ENCODE measurements at regions not wholly inside any gene's neighbourhood (a gene's known extent, or its start where the extent isn't known, plus 50 kb on each side); places are given as distances from the start of the nearest gene placed in this dataset.

- Histone ChIP-seq H3K27me3 (replicated peaks; ENCODE audit: control insufficient read depth, insufficient read depth, low read length) (no peaks in the 10 kb centered on the region), H3K36me3 (ENCODE audit: control insufficient read depth, insufficient read depth, low read length) (no peaks in the 10 kb centered on the region), H3K4me3 (ENCODE audit: low read depth, low read length) (no peak overlapping the region), H3K9me3 (no peaks in the 10 kb centered on the region), H3K4me1 (peaks cover 13% of the 10 kb centered on the region)
- Mint-ChIP-seq H3K4me3 (ENCODE audit: unreplicated experiment) (no peak overlapping the region), H3K9me3 (ENCODE audit: unreplicated experiment) (no peaks in the 10 kb centered on the region), H3K27ac (ENCODE audit: unreplicated experiment) (no peak overlapping the region), H3K27me3 (ENCODE audit: insufficient read depth, unreplicated experiment) (no peaks in the 10 kb centered on the region), H3K36me3 (ENCODE audit: insufficient read depth, unreplicated experiment) (no peaks in the 10 kb centered on the region), H3K4me1 (ENCODE audit: low read depth, unreplicated experiment) (no peaks in the 10 kb centered on the region)
- ChIA-PET POLR2A (no interaction called here), CTCF (no interaction called here)
- no peak for DNase-seq
- BruUV-seq (replicated peaks): no TSS peak
- TF ChIP-seq CTCF (IDR thresholded peaks at IDR 0.05; ENCODE audit: insufficient read depth in 1 of 2, low read depth in 1 of 2, low read length in 1 of 2, severe bottlenecking in 1 of 2, unreplicated experiment in 1 of 2): no peak
- intact Hi-C loops (cut with micrococcal nuclease; ENCODE audit: unreplicated experiment): loop anchor here (10.0 kb wide), 1 partner anchor 105 kb away; no protein-coding TSS in a partner anchor
These were observed 125.3 kb upstream of the P2RY1 start for GRCh38 chr3:152709659-152710058.

- POLR2A ChIA-PET: no interaction called here
- DNase-seq: no peak
- intact Hi-C loops (cut with micrococcal nuclease; ENCODE audit: unreplicated experiment): loop anchor here (10.0 kb wide), 1 partner anchor 104 kb away; no protein-coding TSS in a partner anchor
- no peaks in the 10 kb centered on the region for H3K9me3 Mint-ChIP-seq (ENCODE audit: unreplicated experiment)
- no peak overlapping the region for H3K4me3 Mint-ChIP-seq (ENCODE audit: unreplicated experiment)
- Histone ChIP-seq H3K9me3 (no peaks in the 10 kb centered on the region), H3K27me3 (replicated peaks; ENCODE audit: control insufficient read depth, insufficient read depth, low read length) (no peaks in the 10 kb centered on the region), H3K4me1 (peaks cover 13% of the 10 kb centered on the region), H3K4me3 (ENCODE audit: low read depth, low read length) (no peak overlapping the region), H3K36me3 (ENCODE audit: control insufficient read depth, insufficient read depth, low read length) (no peaks in the 10 kb centered on the region)
- no peaks in the 10 kb centered on the region for H3K27me3 Mint-ChIP-seq (ENCODE audit: insufficient read depth, unreplicated experiment)
- no TSS peak for BruUV-seq (replicated peaks)
- H3K36me3 Mint-ChIP-seq (ENCODE audit: insufficient read depth, unreplicated experiment): no peaks in the 10 kb centered on the region
- CTCF ChIA-PET: no interaction called here
- H3K27ac Mint-ChIP-seq (ENCODE audit: unreplicated experiment): no peak overlapping the region
- no peak for TF ChIP-seq CTCF (IDR thresholded peaks at IDR 0.05; ENCODE audit: insufficient read depth in 1 of 2, low read depth in 1 of 2, low read length in 1 of 2, severe bottlenecking in 1 of 2, unreplicated experiment in 1 of 2)
- no peaks in the 10 kb centered on the region for H3K4me1 Mint-ChIP-seq (ENCODE audit: low read depth, unreplicated experiment)
These were observed 124.4 kb upstream of the P2RY1 start for GRCh38 chr3:152710549-152710948.

GRCh38 chr3:152713989-152714388 is 120.9 kb upstream of the P2RY1 start:
- CTCF ChIA-PET: no interaction called here
- intact Hi-C loops (cut with micrococcal nuclease; ENCODE audit: unreplicated experiment): loop anchor here (10.0 kb wide), 1 partner anchor 101 kb away; no protein-coding TSS in a partner anchor
- H3K4me3 Mint-ChIP-seq (ENCODE audit: unreplicated experiment): no peak overlapping the region
- Histone ChIP-seq H3K36me3 (ENCODE audit: control insufficient read depth, insufficient read depth, low read length) (no peaks in the 10 kb centered on the region), H3K4me3 (ENCODE audit: low read depth, low read length) (no peak overlapping the region), H3K27me3 (replicated peaks; ENCODE audit: control insufficient read depth, insufficient read depth, low read length) (no peaks in the 10 kb centered on the region), H3K4me1 (0 out of 2 replicates have a peak, but pooled peaks cover 8% of the 10 kb centered on the region), H3K9me3 (no peaks in the 10 kb centered on the region)
- no peak overlapping the region for H3K27ac Mint-ChIP-seq (ENCODE audit: unreplicated experiment)
- POLR2A ChIA-PET: no interaction called here
- H3K9me3 Mint-ChIP-seq (ENCODE audit: unreplicated experiment): no peaks in the 10 kb centered on the region
- no peak for TF ChIP-seq CTCF (IDR thresholded peaks at IDR 0.05; ENCODE audit: insufficient read depth in 1 of 2, low read depth in 1 of 2, low read length in 1 of 2, severe bottlenecking in 1 of 2, unreplicated experiment in 1 of 2)
- DNase-seq: no peak
- no peaks in the 10 kb centered on the region for H3K36me3 Mint-ChIP-seq (ENCODE audit: insufficient read depth, unreplicated experiment)
- H3K4me1 Mint-ChIP-seq (ENCODE audit: low read depth, unreplicated experiment): no peaks in the 10 kb centered on the region
- no TSS peak for BruUV-seq (replicated peaks)
- H3K27me3 Mint-ChIP-seq (ENCODE audit: insufficient read depth, unreplicated experiment): no peaks in the 10 kb centered on the region

All from Caco-2 (cell line).